ENCODE measurements at regions not wholly inside any gene's neighbourhood (a gene's known extent, or its start where the extent isn't known, plus 50 kb on each side); places are given as distances from the start of the nearest gene placed in this dataset.

DNA sequence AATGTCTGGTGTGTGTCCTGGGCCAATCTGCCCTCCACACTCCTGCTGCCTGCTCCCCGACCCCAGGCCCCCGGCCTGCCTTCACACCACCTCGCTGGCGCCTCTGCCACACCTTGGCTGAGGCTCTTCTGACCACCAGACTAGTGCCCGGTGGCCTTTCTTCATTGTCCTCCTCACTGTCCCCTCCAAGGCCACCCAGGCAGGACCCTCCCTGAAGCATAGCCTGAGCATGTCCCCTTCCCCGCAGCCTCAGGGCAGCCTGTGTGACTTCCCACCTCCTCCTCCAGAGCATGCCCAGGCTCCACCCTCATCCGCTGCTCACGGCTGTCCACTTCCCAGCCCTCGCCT lies 154.6 kb downstream of the OLFM1 start:
- Histone ChIP-seq H3K27ac (no peak overlapping the region), H3K4me1 (ENCODE audit: control insufficient read depth in 1 of 2, insufficient read depth in 1 of 2, low read depth in 1 of 2, low read length in 1 of 2) (no peaks in the 10 kb centered on the region), H3K4me3 (ENCODE audit: low read depth in 1 of 2, low read length in 1 of 2) (no peak overlapping the region), H3K27me3 (peaks cover 33% of the 10 kb centered on the region), H3K9me3 (no peaks in the 10 kb centered on the region), H3K36me3 (no peaks in the 10 kb centered on the region)
- TF ChIP-seq, protein P1, sequence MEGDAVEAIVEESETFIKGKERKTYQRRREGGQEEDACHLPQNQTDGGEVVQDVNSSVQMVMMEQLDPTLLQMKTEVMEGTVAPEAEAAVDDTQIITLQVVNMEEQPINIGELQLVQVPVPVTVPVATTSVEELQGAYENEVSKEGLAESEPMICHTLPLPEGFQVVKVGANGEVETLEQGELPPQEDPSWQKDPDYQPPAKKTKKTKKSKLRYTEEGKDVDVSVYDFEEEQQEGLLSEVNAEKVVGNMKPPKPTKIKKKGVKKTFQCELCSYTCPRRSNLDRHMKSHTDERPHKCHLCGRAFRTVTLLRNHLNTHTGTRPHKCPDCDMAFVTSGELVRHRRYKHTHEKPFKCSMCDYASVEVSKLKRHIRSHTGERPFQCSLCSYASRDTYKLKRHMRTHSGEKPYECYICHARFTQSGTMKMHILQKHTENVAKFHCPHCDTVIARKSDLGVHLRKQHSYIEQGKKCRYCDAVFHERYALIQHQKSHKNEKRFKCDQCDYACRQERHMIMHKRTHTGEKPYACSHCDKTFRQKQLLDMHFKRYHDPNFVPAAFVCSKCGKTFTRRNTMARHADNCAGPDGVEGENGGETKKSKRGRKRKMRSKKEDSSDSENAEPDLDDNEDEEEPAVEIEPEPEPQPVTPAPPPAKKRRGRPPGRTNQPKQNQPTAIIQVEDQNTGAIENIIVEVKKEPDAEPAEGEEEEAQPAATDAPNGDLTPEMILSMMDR (IDR thresholded peaks at IDR 0.05) = no peak

DNA sequence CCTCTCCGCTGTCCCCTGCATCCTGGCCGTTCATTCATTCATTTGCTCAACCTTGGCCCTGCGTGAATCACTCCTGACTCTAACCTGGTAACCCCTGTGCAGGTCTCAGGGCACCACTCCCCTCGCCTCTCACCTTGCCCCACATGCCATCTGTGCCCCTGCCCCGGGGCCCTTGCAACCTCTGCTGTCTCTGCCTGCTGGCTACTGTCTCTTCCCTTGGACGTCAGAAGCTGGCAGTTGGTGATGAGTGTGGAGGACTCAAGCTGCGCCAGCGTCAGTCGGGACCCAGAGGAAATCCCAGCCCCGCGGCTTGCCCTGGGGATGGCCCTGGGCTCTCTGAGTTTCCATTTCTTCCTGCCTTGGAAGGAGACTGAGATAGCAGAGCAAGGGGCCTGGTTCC lies 154.9 kb downstream of the OLFM1 start:
- TF ChIP-seq, protein P1 (IDR thresholded peaks at IDR 0.05) = no peak
- no peaks in the 10 kb centered on the region for H3K36me3 ChIP-seq
- H3K27me3 ChIP-seq = peaks cover 33% of the 10 kb centered on the region

DNA sequence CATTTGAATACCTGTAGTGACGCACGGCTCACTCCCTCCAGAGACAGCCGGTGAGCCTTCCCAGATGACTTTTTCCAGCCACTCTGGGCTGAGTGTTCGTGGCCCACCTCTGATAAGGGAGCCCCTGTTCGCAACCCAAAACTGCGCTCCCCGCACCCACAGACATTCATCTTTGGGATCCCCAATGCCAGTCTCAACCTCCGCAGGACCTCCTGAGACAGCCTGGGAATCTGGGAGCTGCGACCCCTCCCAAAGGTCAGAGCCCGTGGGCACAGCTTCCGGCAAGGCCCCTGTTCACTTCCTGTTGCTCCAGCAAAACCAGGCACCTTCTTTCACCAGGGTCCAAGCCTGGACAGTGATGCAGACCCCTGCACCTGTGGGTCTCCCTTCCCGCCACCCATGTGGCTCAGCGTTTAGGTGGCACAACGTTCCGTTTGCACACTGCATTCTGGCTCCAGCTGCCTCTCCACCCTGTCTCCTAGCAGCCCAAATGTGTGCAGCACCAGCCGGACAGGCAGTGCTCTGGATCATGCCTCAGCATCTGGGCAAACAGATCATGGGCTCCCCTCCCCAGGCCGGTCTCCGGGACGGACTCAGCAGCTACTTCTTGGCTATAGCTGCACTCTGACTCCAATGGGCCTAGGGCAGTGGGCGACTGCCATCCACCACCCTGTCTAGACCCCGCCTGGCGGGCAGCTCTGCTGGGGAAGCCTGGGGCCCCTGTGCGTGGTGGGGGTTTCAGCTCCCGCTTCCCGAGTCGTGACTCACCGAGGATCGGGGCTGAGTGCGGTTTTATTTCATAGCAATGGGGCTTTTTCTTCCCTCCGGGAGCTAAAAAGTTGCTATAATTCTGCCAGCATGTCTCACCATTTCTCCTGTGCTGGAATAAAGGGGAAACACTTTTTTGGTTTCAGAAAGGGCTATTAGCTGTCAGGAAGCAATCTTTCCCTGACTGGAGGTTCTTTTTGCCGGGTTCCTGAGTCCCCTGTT lies 156.0 kb downstream of the OLFM1 start:
- Histone ChIP-seq H3K27ac (no peak overlapping the region), H3K36me3 (no peaks in the 10 kb centered on the region), H3K9me3 (no peaks in the 10 kb centered on the region), H3K4me1 (ENCODE audit: control insufficient read depth in 1 of 2, insufficient read depth in 1 of 2, low read depth in 1 of 2, low read length in 1 of 2) (no peaks in the 10 kb centered on the region), H3K4me3 (ENCODE audit: low read depth in 1 of 2, low read length in 1 of 2) (no peak overlapping the region), H3K27me3 (peaks cover 33% of the 10 kb centered on the region)
- TF ChIP-seq, protein P1 (IDR thresholded peaks at IDR 0.05) = no peak

More for the DNA sequence above, 154.9 kb downstream of the OLFM1 start:
- no peak overlapping the region for H3K4me3 ChIP-seq (ENCODE audit: low read depth in 1 of 2, low read length in 1 of 2)
- H3K9me3 ChIP-seq = no peaks in the 10 kb centered on the region
- no peak overlapping the region for H3K27ac ChIP-seq
- H3K4me1 ChIP-seq (ENCODE audit: control insufficient read depth in 1 of 2, insufficient read depth in 1 of 2, low read depth in 1 of 2, low read length in 1 of 2) = no peaks in the 10 kb centered on the region

DNA sequence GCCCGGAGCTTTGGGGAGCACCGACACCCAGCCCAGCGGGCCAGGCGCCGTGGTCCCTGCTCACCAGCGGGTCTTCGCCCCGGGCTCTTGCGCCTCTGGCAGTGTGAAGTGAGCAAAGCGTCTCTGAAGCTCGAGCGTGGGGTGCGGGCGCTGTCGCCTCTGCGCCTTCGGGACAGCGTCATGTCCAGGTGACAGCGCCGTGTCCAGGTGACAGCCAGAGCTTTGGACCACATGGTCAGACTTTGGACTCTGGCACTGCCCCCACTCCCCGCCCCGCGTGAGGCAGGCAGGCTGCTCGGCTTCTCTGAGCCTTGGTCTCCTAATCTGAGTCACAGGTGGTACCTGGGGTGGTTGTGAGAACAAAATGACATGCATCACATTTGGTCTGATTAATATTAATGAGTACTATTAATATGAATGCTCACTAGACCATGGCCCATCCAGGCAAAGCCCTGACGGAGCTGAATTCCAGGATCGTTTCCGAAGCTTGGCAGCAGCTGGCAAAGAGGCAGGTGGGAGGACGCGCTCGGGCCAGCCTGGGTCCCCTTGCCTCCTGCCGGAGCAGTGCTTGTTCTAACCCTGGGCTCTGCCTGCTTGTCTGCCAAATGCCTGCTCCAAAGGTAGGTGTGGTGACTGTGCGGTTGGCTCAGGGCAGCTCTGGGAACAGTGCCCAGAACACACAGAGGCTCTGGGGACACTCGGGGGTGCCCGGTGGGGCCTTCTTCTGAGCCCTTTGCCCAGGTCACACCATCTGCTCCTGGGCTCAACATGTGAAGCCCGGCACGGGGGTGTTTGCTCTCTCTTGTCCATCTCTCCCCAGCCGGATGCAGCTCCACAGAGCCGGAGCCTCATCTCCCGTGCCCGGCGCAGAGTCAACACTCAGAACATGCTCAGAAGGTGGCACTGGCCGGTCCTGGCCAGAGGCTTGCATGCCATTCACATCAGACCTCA lies 157.1 kb downstream of the OLFM1 start:
- no peak overlapping the region for H3K4me3 ChIP-seq (ENCODE audit: low read depth in 1 of 2, low read length in 1 of 2)
- H3K36me3 ChIP-seq = no peaks in the 10 kb centered on the region
- no peaks in the 10 kb centered on the region for H3K9me3 ChIP-seq
- H3K27me3 ChIP-seq = peaks cover 33% of the 10 kb centered on the region
- no peaks in the 10 kb centered on the region for H3K4me1 ChIP-seq (ENCODE audit: control insufficient read depth in 1 of 2, insufficient read depth in 1 of 2, low read depth in 1 of 2, low read length in 1 of 2)
- TF ChIP-seq, protein P1 (IDR thresholded peaks at IDR 0.05) = no peak
- no peak overlapping the region for H3K27ac ChIP-seq

DNA sequence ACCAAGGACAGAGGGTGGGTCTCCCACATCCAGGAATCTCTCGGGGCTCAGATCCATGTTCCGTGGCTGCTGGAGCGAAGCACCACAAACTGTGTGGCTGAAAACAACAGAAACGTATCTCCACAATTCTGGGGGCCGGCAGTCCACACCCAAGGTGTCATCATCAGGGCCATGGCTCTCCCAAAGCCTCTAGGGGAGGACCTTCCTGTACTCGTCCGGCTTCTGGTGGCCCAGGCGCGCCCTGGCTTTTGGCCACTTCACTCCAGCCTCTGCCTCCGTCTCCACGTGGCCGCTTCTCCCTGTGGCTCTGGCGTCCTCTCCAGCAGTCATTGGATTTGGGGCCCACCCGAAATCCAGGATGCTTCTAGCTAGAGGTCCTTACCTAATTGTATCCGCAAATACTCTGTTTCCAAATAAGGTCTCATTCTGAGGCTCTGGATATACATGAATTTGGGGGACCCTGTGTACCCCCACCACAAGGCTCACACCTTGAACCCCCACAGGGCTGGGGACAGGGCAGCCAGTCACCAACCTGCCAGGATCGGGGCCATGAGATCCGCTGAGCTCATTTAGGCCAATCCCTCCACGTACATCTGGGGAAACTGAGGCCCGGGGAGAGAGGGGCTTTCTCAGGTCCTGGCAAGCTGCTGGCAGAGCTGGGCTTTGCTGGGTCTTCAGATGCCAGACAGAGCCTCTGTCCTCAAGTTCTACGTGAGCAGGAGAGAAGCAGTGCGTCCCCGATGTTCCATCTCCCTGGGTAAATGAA lies 158.2 kb downstream of the OLFM1 start:
- no peak overlapping the region for H3K27ac ChIP-seq
- no peaks in the 10 kb centered on the region for H3K9me3 ChIP-seq
- TF ChIP-seq, protein P1 (IDR thresholded peaks at IDR 0.05) = no peak
- H3K36me3 ChIP-seq = no peaks in the 10 kb centered on the region
- no peaks in the 10 kb centered on the region for H3K4me1 ChIP-seq (ENCODE audit: control insufficient read depth in 1 of 2, insufficient read depth in 1 of 2, low read depth in 1 of 2, low read length in 1 of 2)
- no peak overlapping the region for H3K4me3 ChIP-seq (ENCODE audit: low read depth in 1 of 2, low read length in 1 of 2)
- H3K27me3 ChIP-seq = peaks cover 33% of the 10 kb centered on the region

Data from neutrophil (primary cell).